PFSK-1 (cell line): ENCODE measurements at regions not wholly inside any gene's neighbourhood (a gene's known extent, or its start where the extent isn't known, plus 50 kb on each side); places are given as distances from the start of the nearest gene placed in this dataset.

Source experiments
- POLR2AphosphoS5 ChIP-seq: IDR thresholded peaks from 2 replicates; pipeline ENCODE4 v1.6.1; 2012; ENCODE audit warnings: low read depth, mild to moderate bottlenecking, control low read depth, low read length, moderate library complexity
- SIN3A ChIP-seq: IDR thresholded peaks from 2 replicates; pipeline ENCODE4 v1.6.1; 2012; ENCODE audit warnings: mild to moderate bottlenecking, low read length, moderate library complexity, borderline replicate concordance; ENCODE audit not compliant: insufficient read depth
- TAF1 ChIP-seq: IDR thresholded peaks from 2 replicates; pipeline ENCODE4 v1.6.1; 2012; ENCODE audit warnings: low read length, control low read depth, borderline replicate concordance; ENCODE audit not compliant: insufficient read depth
- TF ChIP-seq, protein P1 (sequence below), 2 experiments: IDR thresholded peaks; 2 replicates each; pipeline versions ENCODE4 v1.6.1 to v1.8.0; 2011 to 2012; ENCODE audit warnings: low read depth in 2 of 2, low read length in 2 of 2, control low read depth in 1 of 2, inconsistent platforms in 1 of 2, mild to moderate bottlenecking in 1 of 2, moderate library complexity in 1 of 2; ENCODE audit not compliant: insufficient read depth in 1 of 2

- TF ChIP-seq SIN3A (no peak), POLR2AphosphoS5 (no peak), TAF1 (no peak)
- TF ChIP-seq, protein P1, sequence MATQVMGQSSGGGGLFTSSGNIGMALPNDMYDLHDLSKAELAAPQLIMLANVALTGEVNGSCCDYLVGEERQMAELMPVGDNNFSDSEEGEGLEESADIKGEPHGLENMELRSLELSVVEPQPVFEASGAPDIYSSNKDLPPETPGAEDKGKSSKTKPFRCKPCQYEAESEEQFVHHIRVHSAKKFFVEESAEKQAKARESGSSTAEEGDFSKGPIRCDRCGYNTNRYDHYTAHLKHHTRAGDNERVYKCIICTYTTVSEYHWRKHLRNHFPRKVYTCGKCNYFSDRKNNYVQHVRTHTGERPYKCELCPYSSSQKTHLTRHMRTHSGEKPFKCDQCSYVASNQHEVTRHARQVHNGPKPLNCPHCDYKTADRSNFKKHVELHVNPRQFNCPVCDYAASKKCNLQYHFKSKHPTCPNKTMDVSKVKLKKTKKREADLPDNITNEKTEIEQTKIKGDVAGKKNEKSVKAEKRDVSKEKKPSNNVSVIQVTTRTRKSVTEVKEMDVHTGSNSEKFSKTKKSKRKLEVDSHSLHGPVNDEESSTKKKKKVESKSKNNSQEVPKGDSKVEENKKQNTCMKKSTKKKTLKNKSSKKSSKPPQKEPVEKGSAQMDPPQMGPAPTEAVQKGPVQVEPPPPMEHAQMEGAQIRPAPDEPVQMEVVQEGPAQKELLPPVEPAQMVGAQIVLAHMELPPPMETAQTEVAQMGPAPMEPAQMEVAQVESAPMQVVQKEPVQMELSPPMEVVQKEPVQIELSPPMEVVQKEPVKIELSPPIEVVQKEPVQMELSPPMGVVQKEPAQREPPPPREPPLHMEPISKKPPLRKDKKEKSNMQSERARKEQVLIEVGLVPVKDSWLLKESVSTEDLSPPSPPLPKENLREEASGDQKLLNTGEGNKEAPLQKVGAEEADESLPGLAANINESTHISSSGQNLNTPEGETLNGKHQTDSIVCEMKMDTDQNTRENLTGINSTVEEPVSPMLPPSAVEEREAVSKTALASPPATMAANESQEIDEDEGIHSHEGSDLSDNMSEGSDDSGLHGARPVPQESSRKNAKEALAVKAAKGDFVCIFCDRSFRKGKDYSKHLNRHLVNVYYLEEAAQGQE (IDR thresholded peaks at IDR 0.05; ENCODE audit: insufficient read depth in 1 of 2, low read depth in 2 of 2, low read length in 2 of 2): no peak
Observed at GRCh38 chr11:39412117-39412516, 2047.3 kb downstream of the LRRC4C start.
